ENCODE measurements at regions not wholly inside any gene's neighbourhood (a gene's known extent, or its start where the extent isn't known, plus 50 kb on each side); places are given as distances from the start of the nearest gene placed in this dataset.
"Not testable (repeated sequence)": the region's sequence is repeated elsewhere in the genome, so short reads cannot be mapped to it uniquely, and the experiment has no call there.

DNA sequence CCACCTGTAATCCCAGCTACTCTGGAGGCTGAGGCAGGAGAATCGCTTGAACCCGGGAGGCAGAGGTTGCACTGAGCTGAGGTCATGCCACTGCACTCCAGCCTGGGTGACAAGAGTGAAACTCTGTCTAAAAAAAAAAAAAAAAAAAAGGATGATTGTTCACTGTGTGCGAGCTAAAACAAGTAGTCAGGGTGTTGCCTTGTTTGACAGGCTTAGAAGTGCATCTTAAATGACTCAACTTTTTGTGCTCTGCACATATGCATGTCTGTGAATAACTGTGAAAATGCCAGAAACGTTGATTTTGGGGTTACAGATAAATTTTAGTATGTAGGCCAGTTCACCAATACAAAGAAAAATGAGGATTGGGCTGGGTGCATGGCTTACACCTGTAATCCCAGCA is 534.9 kb downstream of the XYLT1 start:
- in situ Hi-C loops (cut with MboI; ENCODE audit: low sequenced_read_pairs); H4K20me1 ChIP-seq (ENCODE audit: insufficient read depth, low read length); H3K4me2 ChIP-seq (ENCODE audit: low read depth, low read length); H3K23ac ChIP-seq (ENCODE audit: low read depth, low read length); H3K56ac ChIP-seq (ENCODE audit: extremely low read depth, insufficient read depth, low read length); H3K27me3 ChIP-seq (ENCODE audit: control insufficient read depth, insufficient read depth, low read length); H2BK120ac ChIP-seq (ENCODE audit: low read depth, low read length); H3K9ac ChIP-seq (ENCODE audit: low read depth, low read length); BruUV-seq (replicated peaks); intact Hi-C loops (cut with micrococcal nuclease); POLR2A ChIA-PET (ENCODE audit: unreplicated experiment); CTCF ChIA-PET; H3K79me1 ChIP-seq (ENCODE audit: low read depth in 1 of 2, low read length in 2 of 2); H3K4ac ChIP-seq (ENCODE audit: low read depth, low read length); dilution Hi-C loops (cut with HindIII; ENCODE audit: low sequenced_read_pairs, unreplicated experiment); H3K27ac ChIP-seq (ENCODE audit: insufficient read depth, low read length); H2AK5ac ChIP-seq (ENCODE audit: low read depth, low read length); H3K18ac ChIP-seq (ENCODE audit: low read depth, low read length); H2BK5ac ChIP-seq (ENCODE audit: low read depth, low read length, poor library complexity, severe bottlenecking); H4K5ac ChIP-seq (ENCODE audit: low read depth, low read length); DNase-seq; H4K91ac ChIP-seq (ENCODE audit: insufficient read depth, low read depth, low read length); H2AK9ac ChIP-seq (replicated peaks; ENCODE audit: low read depth, low read length, poor library complexity); H4K8ac ChIP-seq (ENCODE audit: low read depth in 2 of 2, low read length in 2 of 2); H2BK15ac ChIP-seq (ENCODE audit: low read depth, low read length); H3K9me3 ChIP-seq (ENCODE audit: control insufficient read depth, insufficient read depth, low read length); H3K14ac ChIP-seq (replicated peaks; ENCODE audit: low read depth, low read length); ATAC-seq (ENCODE audit: low read depth); H3K9me1 ChIP-seq (ENCODE audit: insufficient read depth, low read length); H2BK20ac ChIP-seq (ENCODE audit: low read depth, low read length); H2AFZ ChIP-seq (replicated peaks; ENCODE audit: low read length, poor library complexity); H3K4me1 ChIP-seq (ENCODE audit: control insufficient read depth, insufficient read depth, low read length); H3K36me3 ChIP-seq (ENCODE audit: control insufficient read depth, insufficient read depth, low read length); H3K4me3 ChIP-seq (ENCODE audit: insufficient read depth, low read depth, low read length): not testable (repeated sequence)
- WGBS, 2 experiments (ENCODE audit: extremely low coverage in 2 of 2, insufficient read length in 1 of 2), result no CpG with 5 or more reads among the region's 4 CpGs
